Stimulated activated CD8-positive, alpha-beta memory T cell treated with anti-CD3 and anti-CD28 coated beads, Interleukin-12 subunit alpha, Interleukin-12 subunit beta, amount 100 ng/mL, for 4 hours (primary cell): ENCODE measurements at regions not wholly inside any gene's neighbourhood (a gene's known extent, or its start where the extent isn't known, plus 50 kb on each side); places are given as distances from the start of the nearest gene placed in this dataset.
"Not testable (repeated sequence)": the region's sequence is repeated elsewhere in the genome, so short reads cannot be mapped to it uniquely, and the experiment has no call there.

Experiments
- DNase-seq: peaks from one replicate; pipeline ENCODE4 v3.0.0-alpha.2; 2020; ENCODE audit warnings: low read depth

DNA sequence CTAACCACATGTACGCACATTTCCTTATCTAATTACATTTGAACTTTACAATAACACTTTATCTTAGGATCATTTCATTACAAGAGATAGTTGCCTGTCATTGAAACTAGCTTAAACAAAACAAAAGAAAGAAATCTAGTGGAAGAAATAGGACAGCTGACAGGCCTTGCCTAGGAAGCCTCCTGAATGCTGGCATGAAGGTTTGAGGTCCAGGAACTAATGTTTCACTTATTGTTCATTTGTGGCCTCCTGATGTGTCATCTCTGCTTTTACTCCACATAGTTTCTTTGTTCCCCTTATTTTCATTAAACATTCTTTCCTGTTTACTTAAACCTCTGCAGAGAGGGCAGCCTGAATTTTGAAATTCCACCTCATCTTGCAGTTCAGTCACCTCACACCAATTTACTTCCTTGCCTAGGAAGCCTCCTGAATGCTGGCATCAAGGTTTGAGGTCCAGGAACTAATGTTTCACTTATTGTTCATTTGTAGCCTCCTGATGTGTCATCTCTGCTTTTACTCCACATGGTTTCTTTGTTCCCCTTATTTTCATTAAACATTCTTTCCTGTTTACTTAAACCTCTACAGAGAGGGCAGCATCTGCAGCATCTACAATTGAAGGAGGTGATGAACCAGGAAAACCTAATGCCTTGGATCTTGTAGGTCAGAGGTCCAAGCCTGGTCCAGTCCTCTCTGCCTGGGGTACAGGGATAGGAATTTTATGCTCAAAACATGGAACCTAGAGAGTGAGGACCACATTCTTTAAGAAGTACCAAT lies 319.2 kb downstream of the SPATA31A1 start:
- DNase-seq: not testable (repeated sequence)

DNA sequence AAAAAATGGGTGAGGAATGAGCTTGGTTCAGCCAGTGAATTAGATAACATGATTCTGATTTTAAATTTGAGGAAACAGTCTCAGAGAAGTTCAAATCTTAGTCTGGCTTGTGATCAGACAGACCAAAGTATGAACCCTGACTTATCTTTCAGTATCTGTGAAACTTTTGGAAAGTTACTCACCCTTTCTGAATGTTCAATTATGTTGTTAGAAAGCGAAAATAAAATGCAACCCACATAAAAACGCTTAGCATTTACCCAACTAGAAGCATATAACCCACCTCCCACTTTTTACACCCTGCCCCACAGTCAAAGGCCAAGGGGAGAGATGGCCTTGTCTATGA lies 319.7 kb downstream of the SPATA31A1 start:
- DNase-seq: not testable (repeated sequence)

DNA sequence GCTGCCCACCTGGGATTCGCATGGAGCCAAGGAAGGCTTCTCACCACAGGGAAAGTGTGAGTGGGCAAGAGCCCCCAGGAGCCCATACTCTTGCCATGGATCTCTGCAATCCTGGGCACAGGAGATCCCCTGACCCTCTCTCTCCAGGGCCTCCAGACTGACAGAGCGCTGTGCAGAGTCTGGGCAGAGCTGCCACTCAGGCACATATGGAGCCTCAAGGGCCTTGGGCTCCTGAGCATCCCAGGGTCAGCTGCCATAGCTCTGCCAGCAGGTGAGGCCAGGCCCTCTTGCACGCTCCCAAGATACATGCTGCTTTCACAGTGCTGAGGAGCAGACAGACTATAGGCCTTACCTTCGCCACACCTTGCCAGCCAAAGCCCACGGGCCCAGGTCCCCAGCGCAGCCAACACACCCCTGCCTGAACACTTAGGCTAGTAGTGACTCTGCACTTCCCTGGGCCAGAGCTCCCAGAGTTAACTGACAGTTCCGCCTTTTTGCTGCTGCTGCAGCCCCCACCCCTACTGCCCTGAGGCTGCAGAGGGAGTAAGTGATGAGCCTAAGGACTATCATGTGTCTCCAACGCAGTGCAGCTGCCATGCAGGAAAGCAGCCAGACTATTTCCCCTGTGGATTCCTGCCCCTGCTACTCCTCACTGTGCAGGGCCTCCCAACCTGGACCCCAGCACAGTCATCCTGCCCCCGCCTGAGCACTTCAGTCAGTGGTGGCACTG lies 323.2 kb downstream of the SPATA31A1 start:
- DNase-seq: not testable (repeated sequence)

DNA sequence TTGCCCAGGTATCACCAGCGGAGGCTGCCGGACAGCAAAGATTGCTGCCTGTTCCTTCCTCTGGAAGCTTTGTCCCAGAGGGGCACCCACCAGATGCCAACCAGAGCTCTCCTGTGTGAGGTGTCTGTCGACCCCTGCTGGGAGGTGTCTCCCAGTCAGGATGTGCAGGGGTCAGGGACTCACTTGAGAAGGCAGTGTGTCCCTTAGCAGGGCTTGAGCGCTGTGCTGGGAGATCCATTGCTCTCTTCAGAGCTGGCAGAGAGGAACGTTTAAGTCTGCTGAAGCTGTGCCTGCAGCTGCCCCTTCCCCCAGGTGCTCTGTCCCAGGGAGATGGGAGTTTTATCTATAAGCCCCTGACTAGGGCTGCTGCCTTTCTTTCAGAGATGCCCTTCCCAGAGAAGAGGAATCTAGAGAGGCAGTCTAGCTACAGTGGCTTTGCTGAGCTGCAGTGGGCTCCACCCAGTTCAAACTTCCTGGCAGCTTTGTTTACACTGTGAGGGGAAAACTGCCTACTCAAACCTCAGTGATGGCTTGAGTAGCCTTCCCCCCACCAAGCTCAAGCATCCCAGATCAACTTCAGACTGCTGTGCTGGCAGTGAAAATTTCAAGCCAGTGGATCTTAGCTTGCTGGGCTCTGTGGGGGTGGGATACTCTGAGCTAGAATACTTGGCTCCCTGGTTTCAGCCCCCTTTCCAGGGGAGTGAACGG lies 325.4 kb downstream of the SPATA31A1 start:
- not testable (repeated sequence) for DNase-seq

DNA sequence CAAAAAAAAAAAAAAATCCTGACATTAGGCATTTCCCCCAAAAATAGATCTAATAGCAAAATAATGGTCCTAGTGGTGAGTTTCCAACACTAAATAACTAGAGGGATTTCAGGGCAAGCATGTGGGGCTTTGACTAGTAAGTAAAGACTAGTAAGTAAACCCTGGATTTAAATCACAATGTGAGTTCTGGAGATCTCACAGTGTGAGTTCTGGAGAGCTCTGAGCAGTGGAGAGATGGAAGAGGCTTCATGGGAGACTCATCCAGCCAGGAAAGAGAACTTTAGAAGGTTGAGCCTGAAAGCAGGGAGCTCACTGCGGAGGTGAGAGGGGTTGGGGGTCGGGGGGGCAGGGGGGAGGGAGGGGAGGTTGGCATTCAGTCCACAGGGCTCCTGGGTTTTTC lies 373.4 kb downstream of the SPATA31A1 start:
- DNase-seq: not testable (repeated sequence)

DNA sequence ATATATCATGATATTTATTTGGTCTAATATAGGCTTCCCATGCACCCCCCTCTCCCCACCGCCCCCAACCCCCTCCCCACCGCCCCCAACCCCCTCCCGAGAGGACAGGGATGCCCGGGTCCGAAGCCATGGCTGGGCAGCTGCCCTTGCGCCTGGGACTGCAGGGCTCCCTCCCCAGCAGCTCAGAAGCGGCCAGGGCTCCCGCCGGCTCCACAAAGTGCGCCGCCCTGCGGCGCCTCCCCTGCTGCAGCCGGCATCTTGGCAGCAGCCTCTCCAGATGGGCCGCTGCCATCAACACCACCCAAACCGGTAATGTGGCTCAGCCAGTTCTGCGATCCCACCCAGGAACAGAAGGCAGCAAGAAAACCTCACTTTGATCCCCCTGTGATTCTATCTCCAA lies 389.4 kb downstream of the SPATA31A1 start:
- DNase-seq: not testable (repeated sequence)

DNA sequence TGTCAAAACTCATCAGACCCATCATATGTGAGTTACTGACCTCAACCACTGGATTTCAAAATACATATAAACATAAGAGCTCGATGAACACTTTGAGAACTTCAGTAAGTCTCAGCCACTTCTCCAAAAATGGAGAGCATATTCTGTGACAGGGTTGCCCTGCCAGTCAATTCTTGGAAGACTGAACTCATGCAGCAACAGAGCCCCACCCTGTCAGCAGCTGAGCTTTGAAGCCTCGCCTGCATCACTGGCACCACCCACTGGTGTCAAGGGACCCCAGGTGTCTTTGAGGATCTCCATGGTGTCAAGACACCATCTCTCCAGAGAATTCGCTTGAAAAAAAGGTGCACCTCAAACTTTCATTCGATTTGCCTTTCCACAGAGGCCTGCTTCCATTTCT lies 420.1 kb downstream of the SPATA31A1 start:
- not testable (repeated sequence) for DNase-seq

DNA sequence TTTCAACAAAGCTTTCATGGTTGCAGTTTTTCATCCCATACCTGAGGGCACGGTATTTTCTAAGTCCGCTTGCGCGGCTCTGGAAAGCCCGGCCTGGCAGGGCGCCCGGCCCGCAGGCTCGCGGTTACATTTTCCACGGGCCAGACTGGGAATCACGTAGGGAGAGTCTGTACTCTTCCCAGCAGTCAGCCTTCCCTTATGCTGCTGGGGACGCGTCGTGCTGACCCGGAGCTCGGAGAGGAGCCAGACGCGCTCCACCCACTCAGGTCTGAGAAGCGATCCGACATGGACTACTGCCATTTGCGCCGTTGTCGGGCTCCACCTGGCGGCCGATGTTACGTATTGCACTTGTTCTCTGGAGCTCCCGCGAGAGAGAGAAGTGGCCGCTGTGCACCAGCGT lies 435.9 kb downstream of the SPATA31A1 start:
- peak; percentile 8 for DNase-seq

DNA sequence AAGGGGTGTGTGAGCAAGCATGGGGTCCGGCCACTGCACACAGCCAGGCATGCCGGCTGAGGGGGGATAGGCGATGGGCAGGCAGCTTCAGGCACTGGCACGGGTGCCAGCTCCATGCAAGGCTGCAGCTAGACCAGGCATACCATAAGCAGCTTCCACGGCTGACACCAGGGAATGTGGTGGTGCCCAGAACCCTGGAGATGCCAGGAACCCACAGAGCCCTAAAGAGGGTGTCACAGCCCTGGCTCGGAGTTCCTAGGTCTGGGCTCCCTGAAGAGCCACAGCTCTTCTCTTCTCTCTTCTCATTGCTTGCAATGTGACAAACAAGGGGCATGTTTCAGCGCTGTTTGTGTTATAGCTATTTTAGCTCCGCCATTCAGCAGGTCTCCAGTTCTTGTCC lies 442.5 kb downstream of the SPATA31A1 start:
- not testable (repeated sequence) for DNase-seq

DNA sequence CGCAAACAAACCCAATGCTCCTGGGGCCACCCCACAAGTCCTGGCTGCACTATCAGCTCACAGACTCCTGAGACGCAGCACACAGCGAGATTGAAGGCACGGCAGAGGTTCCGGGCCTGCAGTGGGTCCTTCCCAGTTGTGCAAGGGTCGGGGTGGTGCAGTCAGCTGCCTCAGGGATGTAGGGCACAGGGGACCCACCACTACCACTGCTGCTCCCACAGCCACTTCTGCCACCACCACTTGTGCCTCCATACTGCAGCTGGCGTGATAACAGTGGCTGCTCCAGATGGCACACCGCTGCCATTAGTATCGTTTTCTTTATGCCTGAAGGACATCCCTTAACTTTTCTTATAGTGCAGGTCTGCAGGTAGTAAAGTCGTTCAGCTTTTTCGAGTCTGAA lies 443.8 kb downstream of the SPATA31A1 start:
- not testable (repeated sequence) for DNase-seq

DNA sequence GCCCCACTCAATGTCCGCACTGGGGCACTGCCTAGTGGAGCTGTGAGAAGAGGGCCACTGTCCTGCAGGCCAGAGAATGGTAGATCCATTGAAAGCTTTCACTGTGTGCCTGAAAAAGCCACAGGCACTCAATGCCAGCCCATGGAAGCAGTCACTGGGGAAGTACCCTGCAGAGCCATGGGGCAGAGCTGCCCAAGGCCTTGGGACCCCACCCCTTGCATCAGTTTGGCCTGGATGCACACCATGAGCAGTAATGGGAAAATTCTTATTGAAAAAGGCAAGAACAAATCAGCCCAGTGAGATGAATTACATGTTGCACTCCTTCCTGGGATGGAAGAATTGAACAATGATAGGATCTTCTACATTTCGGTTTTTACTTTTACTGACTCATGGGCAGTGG lies 447.1 kb downstream of the SPATA31A1 start:
- DNase-seq: not testable (repeated sequence)

DNA sequence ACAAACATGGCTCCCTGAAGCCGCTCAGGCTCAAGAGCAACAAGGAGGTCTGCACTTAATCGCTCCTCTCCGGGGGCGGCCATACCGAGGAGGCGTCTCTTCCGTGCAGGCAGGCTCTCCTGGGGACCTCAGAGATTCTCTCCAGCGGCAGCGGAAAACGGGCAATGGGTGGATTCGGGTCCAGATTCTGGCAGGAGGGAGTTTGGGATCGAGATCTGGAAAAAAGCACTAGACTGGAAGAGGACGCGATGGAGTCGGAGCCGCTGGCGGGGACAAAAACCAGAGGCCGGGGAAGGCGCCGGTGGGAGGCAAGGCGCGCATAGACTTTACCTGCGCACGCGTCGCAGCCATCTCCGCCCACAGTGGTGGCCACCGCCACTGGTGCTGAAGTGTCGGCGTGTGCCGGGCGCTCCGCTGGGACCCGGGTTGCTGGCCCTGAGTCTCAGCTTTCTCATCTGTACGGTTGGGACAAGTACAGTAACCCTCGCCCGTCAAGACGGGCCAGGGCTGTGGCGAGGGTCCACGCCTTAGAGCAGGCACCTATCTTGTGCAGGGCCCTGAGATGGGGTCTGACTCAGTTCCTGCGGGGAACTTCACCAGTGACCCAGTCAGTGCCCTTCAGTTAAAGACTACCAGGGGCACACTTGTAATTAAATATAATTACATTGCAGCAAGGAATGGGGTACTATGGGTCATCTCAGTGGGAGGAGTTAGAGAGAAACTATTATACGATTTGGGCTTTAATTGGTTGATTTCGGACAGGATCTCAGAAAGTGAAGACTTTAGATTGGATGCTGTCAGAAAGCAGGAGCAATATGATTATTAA lies 454.1 kb downstream of the SPATA31A1 start:
- DNase-seq: peak; percentile 52

DNA sequence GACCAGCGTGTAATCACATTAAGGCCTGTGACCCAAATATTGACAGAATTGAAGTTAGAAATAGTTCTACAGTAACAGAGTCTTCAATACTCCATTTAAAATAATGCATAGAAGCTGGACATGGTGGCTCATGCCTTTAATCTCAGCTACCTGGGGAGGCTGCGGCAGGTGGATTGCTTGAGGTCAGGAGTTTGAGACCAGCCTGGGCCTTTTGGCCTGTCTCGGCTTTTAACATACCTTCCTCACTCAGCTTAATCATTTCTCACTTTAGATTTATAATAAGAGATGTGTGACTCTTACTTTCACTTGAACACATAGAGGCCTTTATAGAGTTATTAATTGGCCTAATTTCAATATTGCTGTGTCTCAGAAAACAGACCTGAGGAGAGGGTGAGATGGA lies 454.9 kb downstream of the SPATA31A1 start:
- DNase-seq: not testable (repeated sequence)

DNA sequence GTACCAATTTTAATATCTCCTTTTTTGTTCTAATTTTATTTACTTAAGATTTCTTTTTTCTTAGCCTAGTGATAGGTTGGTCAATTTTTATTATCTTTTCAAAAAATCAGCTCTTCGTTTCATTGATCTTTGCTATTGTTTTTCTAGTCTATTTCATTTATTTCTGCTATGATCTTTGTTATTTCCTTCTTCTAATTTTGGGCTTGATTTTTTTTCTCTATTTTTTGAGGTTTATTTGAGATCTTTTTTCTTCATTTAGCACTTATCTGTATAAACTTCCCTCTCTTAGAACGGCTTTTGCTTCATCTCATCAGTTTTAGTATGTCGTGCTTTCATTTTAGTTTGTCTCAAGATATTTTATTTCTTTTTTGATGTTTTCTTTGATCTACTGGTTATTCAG lies 456.1 kb downstream of the SPATA31A1 start:
- not testable (repeated sequence) for DNase-seq

DNA sequence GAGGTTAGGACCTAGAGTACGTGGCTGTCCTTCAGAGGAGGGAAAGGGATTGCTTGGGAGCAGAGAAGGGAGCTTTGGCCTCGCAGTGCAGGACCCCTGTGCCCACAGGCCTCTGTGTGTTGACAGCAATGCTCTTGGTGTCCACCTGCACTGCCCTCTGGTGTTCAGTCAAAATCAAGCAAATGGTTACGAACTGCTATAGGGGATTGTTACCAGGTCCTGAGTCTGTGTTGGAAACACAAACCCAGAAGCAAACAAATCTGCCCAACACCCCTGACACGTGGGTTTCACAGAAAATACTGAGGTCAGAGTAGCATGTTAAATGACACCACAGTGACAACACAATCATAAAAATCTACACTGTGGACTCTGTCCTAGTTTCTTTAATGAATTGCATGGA lies 473.0 kb downstream of the SPATA31A1 start:
- not testable (repeated sequence) for DNase-seq
